ENCODE measurements at regions not wholly inside any gene's neighbourhood (a gene's known extent, or its start where the extent isn't known, plus 50 kb on each side); places are given as distances from the start of the nearest gene placed in this dataset.

DNA sequence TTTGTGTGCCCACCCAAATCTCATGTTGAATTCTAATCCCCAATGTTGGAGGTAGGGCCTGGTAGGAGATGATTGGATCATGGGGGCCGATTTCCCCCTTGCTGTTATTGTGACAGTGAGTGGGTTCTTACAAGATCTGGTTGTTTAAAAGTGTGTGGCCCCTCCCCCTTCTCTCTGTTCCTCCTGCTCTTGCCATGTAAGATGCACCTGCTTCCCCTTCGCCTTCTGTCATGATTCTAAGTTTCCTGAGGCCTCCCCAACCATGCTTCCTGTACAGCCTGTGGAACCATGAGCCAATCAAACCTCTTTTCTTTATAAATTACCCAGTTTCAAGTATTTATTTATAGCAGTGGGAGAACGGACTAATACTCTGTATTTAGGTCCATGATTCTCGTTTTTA is 588.1 kb downstream of the DCDC2C start:
- no peak for TF ChIP-seq CTCF (IDR thresholded peaks at IDR 0.05; ENCODE audit: borderline replicate concordance, control extremely low read depth, extremely low read depth, insufficient read depth, missing control alignments)
- in situ Hi-C loops (cut with MboI; ENCODE audit: low sequenced_read_pairs, unreplicated experiment) = no loop called here
- DNase-seq (ENCODE audit: low spot score) = no peak

DNA sequence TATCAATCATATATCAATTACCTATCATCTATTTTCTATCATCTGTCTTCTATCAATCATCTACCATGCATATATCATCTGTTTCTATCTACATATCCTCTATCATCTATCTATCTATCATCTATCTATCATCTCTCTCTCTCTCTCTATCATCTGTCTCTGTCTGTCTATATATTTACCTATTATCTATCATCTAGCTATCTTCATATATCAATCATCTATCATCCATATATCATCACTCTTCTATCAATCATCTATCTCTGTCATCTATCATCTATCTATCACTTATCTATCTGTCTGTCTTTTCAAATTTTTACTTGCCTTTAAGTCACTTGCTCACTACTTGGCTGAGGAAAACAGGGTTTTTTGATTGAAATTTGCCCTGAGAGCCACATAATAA is 592.3 kb downstream of the DCDC2C start:
- in situ Hi-C loops (cut with MboI; ENCODE audit: low sequenced_read_pairs, unreplicated experiment) = no loop called here
- DNase-seq (ENCODE audit: low spot score) = no peak
- no peak for TF ChIP-seq CTCF (IDR thresholded peaks at IDR 0.05; ENCODE audit: borderline replicate concordance, control extremely low read depth, extremely low read depth, insufficient read depth, missing control alignments)

GRCh38 chr2:4300616-4301015 is 597.2 kb downstream of the DCDC2C start:
- in situ Hi-C loops (cut with MboI; ENCODE audit: low sequenced_read_pairs, unreplicated experiment) = no loop called here
- no peak for DNase-seq (ENCODE audit: low spot score)
- TF ChIP-seq CTCF (IDR thresholded peaks at IDR 0.05; ENCODE audit: borderline replicate concordance, control extremely low read depth, extremely low read depth, insufficient read depth, missing control alignments) = no peak

DNA sequence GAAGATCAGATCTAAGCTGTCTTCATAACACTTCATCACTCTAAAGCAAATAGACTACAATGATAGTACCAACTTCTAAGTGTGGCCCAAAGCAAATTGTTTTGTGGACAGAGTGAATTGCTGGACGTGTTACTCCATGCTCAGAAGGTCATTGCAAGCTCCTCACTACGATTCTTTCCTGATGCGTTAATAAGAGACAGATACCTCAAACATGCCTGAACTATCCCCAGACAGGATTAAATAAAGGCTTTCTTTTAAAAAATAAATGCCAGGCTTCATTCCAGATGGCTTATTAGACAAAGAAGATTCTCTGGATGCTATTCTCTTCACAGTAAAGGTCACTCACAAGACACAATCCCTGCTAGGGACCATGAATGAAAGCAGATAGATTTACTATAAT is 621.2 kb downstream of the DCDC2C start:
- DNase-seq (ENCODE audit: low spot score) = no peak
- TF ChIP-seq CTCF (IDR thresholded peaks at IDR 0.05; ENCODE audit: borderline replicate concordance, control extremely low read depth, extremely low read depth, insufficient read depth, missing control alignments) = no peak
- in situ Hi-C loops (cut with MboI; ENCODE audit: low sequenced_read_pairs, unreplicated experiment) = no loop called here

DNA sequence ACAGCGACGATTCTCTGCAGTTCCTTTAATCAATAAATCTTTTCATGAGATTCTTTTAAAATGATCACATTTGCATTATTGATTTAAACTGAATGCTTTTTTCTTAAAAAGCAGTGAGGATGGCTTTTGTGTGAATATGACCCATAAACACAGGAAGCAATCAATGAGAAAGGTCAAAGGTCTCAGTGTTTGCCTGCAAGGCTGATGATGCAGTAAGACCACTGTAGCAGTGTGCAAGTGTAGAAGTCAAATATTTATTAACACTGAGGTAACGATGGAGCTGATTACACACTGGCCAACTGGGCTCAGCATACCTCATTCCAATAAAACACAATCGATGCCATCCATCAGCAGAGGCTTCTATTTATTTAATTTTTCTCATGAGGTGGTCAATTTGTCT is 633.5 kb downstream of the DCDC2C start:
- no peak for TF ChIP-seq CTCF (IDR thresholded peaks at IDR 0.05; ENCODE audit: borderline replicate concordance, control extremely low read depth, extremely low read depth, insufficient read depth, missing control alignments)
- in situ Hi-C loops (cut with MboI; ENCODE audit: low sequenced_read_pairs, unreplicated experiment) = no loop called here

DNA sequence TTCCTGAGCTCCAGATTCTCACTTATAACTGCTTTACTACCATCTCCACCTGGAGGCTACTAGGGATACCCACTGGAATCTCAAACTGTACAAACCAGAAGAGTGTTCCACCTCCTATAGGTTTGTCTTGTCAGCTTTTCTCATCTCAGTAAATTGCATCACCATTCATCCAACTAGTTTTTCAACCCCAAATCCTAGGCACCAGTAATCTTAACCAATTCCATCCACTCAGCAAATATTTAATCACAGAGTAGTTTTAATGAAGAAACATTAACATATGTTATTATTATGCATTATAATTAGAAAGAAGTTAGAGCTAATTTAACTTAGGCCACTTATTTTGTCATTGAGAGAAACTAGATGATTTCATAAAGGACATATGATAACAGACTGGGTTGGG is 635.0 kb downstream of the DCDC2C start:
- in situ Hi-C loops (cut with MboI; ENCODE audit: low sequenced_read_pairs, unreplicated experiment) = no loop called here
- no peak for DNase-seq (ENCODE audit: low spot score)
- TF ChIP-seq CTCF (IDR thresholded peaks at IDR 0.05; ENCODE audit: borderline replicate concordance, control extremely low read depth, extremely low read depth, insufficient read depth, missing control alignments) = no peak

More for the DNA sequence above, 633.5 kb downstream of the DCDC2C start:
- no peak for DNase-seq (ENCODE audit: low spot score)

- TF ChIP-seq CTCF (IDR thresholded peaks at IDR 0.05; ENCODE audit: borderline replicate concordance, control extremely low read depth, extremely low read depth, insufficient read depth, missing control alignments) = no peak
- in situ Hi-C loops (cut with MboI; ENCODE audit: low sequenced_read_pairs, unreplicated experiment) = no loop called here
- no peak for DNase-seq (ENCODE audit: low spot score)
These were observed 637.2 kb downstream of the DCDC2C start for GRCh38 chr2:4340536-4340935.
